HG02759 (cell line): ENCODE measurements at regions not wholly inside any gene's neighbourhood (a gene's known extent, or its start where the extent isn't known, plus 50 kb on each side); places are given as distances from the start of the nearest gene placed in this dataset.
"Not testable (repeated sequence)": the region's sequence is repeated elsewhere in the genome, so short reads cannot be mapped to it uniquely, and the experiment has no call there.

Source experiments
- ATAC-seq: cut with Tn5 transposase; IDR thresholded peaks from one replicate; pipeline ENCODE4 v1.9.1; 2021; ENCODE audit warnings: mild to moderate bottlenecking, moderate library complexity; ENCODE audit not compliant: unreplicated experiment

DNA sequence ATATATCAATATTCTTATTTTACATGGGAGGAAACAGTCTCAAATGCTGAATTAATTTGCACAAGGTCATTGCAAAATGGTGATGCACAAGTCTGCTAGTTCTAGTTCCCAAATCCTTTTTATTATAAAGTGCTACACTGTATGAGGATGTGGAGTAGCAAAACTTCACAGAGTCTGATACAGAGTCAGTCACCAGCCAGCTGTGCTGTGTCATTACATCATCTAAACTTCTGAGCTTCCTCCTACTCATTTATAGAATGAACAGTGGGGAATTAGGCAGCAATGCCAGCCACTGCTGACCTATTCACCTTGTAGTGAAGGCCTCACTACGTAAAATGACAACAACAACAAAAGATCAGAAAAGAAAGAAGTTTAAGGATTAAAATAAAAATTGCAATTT lies 357.8 kb downstream of the TMEM167A start:
- peak; percentile 84 for ATAC-seq

DNA sequence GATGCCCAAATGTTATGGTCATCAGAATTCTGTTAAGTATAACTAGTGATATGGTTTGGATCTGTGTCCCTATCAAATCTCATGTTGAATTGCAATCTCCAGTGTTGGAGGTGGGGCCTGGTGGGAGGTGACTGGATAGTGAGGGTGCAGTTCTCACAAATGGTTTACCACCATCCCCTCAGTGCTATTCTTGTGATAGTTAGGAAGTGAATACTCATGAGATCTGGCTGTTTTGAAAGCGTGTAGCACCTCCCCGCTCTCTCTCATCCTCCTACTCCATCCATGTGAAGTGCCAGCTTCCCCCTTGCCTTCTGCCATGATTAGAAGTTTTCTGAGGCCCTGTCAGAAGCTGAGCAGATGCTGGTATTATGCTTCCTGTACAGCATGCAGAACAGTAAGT lies 359.5 kb downstream of the TMEM167A start:
- ATAC-seq = no peak

DNA sequence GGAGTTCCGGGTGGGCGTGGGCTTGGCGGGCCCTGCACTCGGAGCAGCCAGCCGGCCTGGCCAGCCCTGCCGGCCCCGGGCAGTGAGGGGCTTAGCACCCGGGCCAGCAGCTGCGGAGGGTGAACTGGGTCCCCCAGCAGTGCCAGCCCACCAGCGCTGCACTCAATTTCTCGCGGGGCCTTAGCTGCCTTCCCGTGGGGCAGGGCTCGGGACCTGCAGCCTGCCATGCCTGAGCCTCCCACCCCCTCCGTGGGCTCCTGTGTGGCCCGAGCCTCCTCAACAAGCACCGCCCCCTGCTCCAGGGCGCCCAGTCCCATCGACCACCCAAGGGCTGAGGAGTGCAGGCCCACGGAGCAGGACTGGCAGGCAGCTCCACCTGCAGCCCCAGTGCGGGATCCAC lies 362.5 kb downstream of the TMEM167A start:
- not testable (repeated sequence) for ATAC-seq

DNA sequence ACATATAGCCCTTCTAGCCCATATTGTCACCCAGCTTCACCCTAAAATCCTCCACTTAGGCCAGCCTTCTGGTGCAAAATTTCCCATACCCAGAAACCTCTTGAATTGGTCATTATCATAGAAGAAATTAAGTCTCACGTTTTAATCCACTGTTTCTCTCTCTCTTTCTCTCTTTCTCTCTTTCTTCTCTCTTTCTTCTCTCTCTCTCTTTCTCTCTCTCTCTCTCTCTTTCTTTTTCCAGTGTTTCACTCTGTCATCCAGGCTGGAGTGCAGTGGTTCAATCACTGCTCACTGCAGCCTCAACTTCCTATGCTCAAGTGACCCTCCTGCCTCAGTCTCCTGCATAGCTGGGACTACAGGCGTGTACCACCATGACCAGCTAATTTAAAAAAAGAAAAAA lies 363.4 kb downstream of the TMEM167A start:
- no peak for ATAC-seq

DNA sequence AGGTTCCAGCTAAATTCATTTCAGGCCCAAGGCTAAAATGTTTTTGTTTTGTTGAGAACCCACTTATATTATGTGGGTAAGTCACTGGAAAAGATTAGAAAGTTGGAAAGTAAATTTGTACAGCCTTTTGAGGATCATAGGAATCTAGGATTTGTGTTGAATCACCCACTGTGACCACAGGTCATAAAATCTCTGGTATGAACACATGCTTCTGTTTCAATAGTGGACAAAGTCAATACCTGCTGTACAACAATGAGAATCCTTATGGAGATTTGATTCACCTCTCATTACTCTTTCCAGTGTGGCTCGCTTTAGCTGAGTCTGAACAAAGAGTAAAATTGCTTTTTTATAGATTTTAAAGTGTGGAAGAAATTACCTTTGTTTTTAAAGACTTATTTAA lies 369.5 kb downstream of the TMEM167A start:
- ATAC-seq = no peak

DNA sequence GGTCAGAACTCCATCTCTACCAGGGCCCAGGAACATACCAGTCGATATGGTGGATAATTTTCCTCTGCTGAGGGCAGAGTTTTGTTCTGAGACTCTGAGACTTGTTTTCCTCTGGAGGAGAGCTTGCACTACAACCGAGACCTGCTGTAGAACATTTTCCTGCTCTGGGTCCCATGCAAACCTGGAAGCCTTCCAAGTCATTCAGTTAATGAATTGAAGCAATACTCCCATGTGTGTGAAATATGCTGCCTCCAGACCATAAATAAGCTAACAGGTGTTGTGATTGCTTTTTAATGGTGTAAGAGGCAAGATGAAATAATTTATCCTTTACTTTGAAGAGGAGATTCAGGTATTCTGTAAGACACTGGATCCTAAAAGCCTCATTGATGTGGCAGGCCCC lies 372.8 kb downstream of the TMEM167A start:
- ATAC-seq = no peak

DNA sequence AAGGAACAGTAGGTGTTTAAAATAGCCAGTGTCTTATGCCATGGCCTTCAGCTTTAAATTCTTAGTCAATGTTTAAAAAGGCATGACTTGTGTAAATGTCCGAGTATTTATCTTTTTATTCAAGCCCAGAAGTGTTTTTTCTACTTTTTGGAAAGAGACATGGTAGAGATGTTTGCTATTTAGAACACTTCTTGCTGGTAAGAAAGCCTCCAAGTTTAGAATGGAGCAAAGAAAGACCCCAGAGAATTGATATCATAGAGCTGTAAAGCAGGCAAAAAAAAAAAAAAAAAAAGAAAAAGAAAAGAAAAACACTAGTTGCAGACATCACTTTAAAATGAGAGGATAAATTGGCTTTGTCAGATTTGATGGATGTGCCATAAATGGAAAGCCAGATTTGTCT lies 375.1 kb downstream of the TMEM167A start:
- ATAC-seq = no peak

DNA sequence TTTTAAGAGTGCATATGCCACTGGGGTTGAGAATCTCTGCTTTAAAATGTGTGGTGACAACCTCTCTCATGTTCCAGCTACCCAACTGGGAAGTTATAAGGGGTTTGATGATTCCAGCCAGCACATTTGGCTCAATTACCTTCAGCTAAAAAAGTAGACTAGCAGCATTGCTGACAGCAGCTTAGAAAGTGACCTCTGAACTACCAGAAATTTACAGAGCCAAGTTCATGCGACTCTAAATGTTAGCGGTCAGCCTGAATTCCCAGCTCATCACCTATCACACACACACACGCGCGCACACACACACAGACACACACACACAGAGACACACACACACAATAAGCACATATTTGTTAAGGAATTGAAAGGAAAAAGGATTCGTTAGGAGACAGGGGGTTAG lies 377.5 kb downstream of the TMEM167A start:
- ATAC-seq = no peak

DNA sequence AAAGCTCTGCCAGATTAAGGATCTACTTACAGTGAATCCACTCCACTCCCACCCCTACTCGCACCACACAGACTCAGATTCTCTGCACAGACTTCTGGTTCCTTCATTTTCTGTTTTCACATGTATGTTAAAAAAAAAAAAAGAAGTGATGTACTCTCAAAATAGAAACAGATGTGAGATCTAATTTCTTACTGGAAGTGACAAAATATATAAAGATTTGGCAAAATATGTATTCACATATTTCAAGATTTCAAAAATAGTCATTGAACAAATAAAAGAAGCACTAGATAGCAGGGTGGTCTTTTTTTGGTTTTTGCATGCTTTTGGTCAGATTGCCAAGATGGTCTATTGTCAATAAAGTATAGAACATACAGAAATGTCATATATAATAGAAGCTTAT lies 379.2 kb downstream of the TMEM167A start:
- ATAC-seq = no peak

DNA sequence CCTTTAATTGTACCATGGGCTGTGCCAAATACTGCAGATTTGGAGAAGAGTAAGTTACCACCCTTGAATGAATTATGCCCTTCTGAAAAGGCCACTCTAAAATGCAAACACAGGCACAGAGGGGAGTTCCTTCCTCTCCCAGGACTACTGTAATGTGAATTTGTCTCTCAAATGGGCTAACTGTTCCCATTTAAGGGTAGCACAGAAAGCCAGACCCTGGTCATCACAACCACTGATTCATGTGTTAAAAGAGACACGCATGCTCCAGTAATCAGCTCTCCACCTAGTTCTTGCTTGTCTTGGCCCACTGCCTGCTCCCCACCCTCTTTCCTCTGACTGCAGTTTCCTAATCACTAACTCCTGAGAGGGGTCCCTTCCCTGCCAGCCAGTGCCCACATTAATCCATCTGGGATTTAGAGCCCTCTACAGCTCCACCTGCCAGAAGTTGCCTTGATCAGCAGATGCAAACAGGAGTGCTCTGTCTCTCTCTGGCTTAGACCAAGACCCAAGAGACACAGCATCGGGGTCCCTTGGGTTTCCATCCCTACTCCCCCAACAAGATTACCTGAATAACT lies 382.4 kb downstream of the TMEM167A start:
- no peak for ATAC-seq

DNA sequence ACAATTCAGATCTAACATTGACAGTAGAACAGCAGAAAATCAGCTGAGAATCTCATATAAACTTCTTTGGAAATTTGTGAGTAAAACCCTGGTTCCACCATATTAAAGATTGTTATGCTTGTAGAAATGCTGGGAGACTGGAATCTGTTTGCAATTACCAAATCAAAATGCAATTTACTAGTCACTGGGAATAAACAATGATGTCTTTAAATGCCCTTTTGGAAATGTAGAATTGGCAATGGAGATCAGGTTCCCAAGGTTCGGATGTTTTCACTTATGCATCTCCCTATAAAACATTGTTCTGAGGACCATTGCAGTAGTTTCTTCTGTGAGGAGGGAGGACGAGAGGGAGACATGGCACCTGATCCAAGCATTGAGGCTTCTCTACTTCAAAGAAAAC lies 384.4 kb downstream of the TMEM167A start:
- no peak for ATAC-seq

DNA sequence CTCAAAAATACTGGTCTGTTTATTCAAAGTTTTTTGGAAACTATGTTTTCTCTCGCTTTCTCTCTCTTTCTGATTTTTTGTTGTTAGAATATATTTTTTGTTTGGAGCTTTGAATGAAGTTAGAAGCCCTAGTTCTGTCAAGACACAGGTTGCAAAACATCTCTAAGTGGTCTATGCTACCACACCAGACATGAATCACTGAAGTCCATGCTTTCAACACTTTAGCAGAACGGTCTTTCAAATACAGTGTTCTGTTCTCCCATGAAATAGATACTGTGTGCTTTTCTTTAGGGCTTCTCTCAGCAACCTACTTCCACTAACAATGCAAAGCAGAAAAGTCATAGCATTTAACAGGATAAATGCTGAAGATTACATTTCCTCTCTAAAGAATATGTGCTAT lies 392.5 kb downstream of the TMEM167A start:
- ATAC-seq = no peak

DNA sequence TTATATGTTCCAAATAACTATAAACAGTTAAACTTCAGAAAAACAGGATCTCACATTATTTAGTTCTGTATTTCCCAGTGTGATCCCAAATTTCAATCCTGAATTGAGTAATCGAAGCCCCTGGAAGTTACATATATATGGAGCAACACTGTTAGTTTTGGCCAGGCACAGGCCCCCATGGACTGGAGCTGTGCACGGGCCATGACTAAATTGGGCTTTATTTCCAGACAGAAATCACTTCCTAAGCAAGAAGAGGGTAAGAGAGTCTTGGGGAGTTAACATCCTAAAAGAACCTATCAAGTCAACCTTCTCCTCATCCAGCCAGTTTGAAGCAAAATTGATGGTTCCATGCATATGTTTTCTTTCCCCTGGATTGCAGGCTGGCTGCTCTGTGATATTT lies 393.0 kb downstream of the TMEM167A start:
- no peak for ATAC-seq

DNA sequence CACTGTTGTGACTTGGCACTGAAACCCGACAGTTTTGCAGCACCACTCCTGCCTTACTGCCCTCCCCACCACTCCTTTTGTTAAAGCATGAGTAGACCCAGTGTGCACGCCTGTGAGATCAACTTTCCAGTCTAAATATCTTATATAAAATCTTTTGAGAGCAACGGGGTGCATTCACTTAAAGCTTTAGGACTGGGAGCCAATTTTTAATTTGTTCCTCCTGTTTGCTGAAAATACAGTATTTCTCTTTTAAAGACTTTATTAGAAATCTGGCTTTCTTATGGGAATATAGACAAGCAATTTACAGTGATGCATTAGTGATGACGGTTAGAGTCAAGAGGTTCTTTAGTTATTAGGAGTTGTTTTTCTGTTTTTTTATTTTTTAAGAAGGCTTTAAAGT lies 397.5 kb downstream of the TMEM167A start:
- ATAC-seq = no peak

DNA sequence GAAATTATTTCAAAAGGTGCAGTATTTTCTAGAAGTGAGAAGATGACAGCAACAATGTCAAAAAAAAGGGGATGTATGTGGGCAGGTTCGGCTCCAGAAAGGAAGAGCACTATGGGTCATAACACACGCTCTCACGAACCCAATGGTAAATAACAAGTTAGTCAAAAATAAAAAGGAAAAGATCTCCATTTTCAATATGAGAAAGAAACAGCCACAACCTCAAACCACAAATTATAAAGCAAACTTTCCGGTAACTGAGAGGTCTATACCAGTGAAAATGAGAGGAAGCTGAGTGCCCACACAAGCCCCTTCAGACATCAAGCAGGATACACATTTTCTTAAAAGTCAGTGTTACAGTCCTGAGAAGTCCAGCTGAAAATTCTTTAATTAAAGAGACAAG lies 398.5 kb upstream of the RPS23 start:
- peak; percentile 89 for ATAC-seq

DNA sequence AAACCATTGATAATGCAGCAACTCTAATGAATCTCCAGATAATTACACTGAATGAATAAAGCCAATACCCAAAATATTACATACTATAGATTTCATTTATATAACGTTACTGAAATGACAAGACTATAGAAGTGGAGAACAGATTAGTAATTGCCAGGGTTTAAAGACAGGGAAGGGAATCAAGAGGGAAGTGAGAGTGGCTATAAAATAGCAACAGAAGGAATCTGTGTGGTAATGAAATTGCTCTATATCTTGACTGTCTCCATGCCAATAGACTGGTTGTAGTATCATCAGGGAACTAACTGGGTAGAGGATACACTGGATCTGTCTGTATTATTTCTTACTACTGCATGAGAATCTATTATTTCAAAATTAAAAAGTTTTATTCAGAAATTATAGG lies 396.5 kb upstream of the RPS23 start:
- ATAC-seq = no peak

DNA sequence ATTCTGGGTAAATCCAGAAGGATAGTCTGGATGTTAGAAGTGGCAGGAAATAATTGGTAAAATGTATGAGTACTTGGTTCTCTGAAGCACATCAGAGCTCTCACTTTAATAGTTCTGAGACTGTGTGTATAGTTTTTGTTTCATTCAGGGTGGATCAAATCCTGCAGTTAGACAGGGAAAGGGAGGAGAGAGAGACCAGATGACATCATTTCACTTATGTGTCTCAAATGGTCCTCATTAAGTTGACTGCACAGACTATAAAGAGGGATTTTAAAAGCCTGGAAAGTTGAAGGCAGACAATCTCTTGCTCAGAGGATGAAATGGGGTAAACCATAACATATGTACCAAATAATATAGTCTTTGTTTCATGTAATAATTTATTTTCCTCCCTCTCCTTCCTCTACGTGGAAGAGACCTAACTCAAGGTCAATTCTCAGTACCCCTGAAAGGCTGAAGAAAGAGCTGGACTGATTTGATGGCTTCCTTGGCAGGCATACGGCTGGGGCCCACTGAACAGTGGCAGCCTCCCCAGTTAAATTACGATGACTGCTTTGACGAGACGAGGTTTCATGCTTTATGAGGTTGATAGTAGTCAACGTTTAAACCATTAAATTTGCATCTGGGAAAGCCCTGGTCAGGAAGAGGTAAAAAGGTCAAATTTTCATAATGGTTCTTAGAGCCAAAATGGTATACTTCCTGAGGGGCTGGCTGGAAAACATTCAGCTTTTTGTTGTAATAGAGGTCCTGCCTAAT lies 395.1 kb upstream of the RPS23 start:
- no peak for ATAC-seq

DNA sequence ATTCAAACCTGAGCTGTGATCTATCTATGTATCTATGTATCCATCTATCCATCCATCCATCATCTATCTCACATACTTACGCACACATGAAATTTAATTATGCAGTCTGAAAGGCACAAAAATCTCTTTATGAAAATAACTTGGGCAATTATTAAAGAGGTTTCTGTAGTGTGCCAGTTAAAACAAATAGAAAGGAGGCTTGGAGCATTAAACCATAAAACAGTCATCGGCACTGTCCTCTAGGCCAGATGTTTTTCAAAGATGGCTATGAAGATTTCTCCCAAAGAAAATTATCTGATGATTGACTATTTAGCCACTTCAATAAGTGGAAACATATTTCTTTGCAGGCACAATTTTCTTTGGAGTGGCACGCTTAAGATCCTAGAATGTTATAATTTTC lies 392.5 kb upstream of the RPS23 start:
- no peak for ATAC-seq

DNA sequence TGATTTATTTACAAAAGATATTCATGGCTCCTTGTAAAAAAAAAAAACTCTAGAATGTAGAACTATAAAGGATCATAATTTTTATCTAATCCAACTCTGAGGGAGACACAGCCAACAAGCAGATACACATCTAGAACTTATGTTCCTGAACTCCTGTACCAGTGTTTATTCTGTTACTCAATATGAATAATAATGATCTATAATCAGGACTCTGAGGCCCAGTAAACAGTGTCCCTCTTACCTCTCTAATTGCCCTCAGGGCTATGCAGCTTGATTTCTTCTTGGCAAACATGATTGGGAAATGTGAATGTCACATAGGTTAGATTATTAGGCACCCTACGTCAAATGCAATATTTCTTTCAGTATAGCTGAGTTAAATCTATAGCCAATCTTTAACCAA lies 391.6 kb upstream of the RPS23 start:
- no peak for ATAC-seq

DNA sequence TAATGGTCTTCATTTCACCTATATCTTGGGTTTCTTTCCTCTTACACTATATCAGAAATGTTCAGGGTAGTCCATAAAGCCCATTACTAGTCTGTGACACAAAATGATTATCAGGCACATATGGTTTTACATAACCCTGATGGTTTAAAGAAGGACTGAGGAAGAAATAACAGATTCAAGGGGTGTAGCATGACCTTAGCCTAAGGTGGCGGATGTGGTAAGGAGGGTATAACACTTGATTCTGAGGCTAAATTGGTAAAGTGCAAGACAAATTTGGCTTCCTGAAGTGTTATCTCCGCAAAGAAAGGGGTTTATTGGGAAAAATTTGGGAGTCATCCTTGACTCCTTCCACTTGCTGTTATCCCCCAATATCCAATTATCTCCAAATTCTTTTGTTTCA lies 388.2 kb upstream of the RPS23 start:
- ATAC-seq = no peak

DNA sequence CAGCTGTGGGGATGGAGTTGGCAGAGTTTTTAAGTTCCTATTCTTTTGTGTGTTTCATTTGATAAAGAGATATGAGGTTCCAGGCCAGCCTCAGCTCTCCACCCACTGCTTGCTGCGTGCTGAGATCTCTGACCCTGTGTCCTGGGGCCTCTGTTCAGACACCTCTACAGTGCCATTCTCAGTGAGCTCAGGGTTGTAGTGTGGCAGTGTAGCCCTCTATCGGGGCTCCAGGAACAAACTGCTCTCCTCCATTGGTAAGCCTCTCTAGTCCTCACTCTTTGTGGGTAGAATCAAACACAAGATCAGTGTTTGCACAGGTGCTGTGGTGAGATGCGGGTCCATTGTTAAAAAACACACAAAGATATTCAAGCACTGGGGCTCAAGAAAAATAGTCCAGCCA lies 386.6 kb upstream of the RPS23 start:
- ATAC-seq = no peak

DNA sequence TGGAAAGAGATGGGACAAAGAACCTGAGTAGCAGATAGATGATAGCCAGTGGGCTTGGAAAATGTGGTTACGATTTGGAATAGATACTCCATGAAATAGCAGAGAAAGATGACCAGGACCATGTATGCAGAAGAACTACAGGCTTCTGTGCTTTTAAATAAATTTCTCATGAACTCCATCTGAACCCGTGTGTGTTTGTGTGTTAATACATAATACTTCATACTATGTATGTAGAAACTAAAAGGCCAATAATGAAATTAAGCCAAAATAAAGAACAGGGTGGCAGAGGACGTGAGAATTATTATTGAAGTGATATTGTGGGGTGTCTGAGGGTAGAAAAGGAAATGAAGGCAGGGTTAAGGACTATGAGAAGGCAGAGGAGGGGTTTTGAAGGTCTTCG lies 385.1 kb upstream of the RPS23 start:
- no peak for ATAC-seq

DNA sequence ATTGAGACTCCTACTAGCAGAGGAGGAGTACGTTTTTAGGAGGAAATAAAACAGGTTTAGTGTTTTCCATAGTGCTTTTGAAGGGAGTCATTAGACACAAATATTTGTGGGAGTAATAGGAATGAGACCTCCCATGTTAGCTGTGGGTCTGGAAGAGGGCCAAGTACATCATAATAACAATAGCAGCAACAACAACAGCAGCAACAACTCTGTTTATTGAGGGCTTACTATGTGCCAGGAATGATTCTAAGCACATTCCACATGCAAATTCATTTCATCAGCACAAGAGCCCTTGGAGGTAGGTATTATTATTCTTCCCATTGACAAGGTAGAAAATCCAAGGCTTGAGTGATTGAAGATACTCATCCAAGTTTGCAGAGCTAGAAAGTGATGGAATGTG lies 384.2 kb upstream of the RPS23 start:
- ATAC-seq = no peak
